COR-L47 (cell line): ENCODE measurements at regions not wholly inside any gene's neighbourhood (a gene's known extent, or its start where the extent isn't known, plus 50 kb on each side); places are given as distances from the start of the nearest gene placed in this dataset.

ENCODE experiments used
- DNase-seq: peaks from one replicate; lab custom pipeline; 2025; lab: John Stamatoyannopoulos, UW

GRCh38 chrX:10818651-10819050, 198.3 kb upstream of the MID1 start:
- DNase-seq: no peak

- no peak for DNase-seq
Observed at GRCh38 chrX:10819973-10820372, 199.6 kb upstream of the MID1 start.

GRCh38 chrX:10821293-10821692, 200.9 kb upstream of the MID1 start:
- DNase-seq: no peak

GRCh38 chrX:10828036-10828435, 207.7 kb upstream of the MID1 start:
- DNase-seq: no peak

- peak; percentile 57 for DNase-seq
Observed at GRCh38 chrX:10828640-10829039, 208.3 kb upstream of the MID1 start.

- peak; percentile 72 for DNase-seq
Observed at GRCh38 chrX:10831716-10832502, 211.5 kb upstream of the MID1 start.

- DNase-seq: no peak
Observed at GRCh38 chrX:10833299-10834169, 213.1 kb upstream of the MID1 start.

GRCh38 chrX:10841579-10841978, 221.2 kb upstream of the MID1 start:
- DNase-seq: no peak

GRCh38 chrX:10842646-10843045, 222.3 kb upstream of the MID1 start:
- no peak for DNase-seq

GRCh38 chrX:10847333-10847732, 226.9 kb upstream of the MID1 start:
- DNase-seq: no peak

- DNase-seq: no peak
Observed at GRCh38 chrX:10851809-10852208, 231.4 kb upstream of the MID1 start.

- DNase-seq: no peak
Observed at GRCh38 chrX:10854594-10854993, 234.2 kb upstream of the MID1 start.

- DNase-seq: no peak
Observed at GRCh38 chrX:10855845-10856244, 235.5 kb upstream of the MID1 start.

- DNase-seq: no peak
Observed at GRCh38 chrX:10856797-10857196, 236.4 kb upstream of the MID1 start.

GRCh38 chrX:10859353-10859752, 239.0 kb upstream of the MID1 start:
- no peak for DNase-seq

- DNase-seq: no peak
Observed at GRCh38 chrX:10875995-10876394, 235.1 kb upstream of the HCCS start.

- DNase-seq: no peak
Observed at GRCh38 chrX:10882484-10882883, 228.6 kb upstream of the HCCS start.

- DNase-seq: no peak
Observed at GRCh38 chrX:10884246-10884645, 226.9 kb upstream of the HCCS start.

GRCh38 chrX:10892621-10893225, 218.4 kb upstream of the HCCS start:
- no peak for DNase-seq

- DNase-seq: no peak
Observed at GRCh38 chrX:10893366-10893765, 217.8 kb upstream of the HCCS start.

GRCh38 chrX:10893976-10894375, 217.2 kb upstream of the HCCS start:
- no peak for DNase-seq

- no peak for DNase-seq
Observed at GRCh38 chrX:10897768-10898167, 213.4 kb upstream of the HCCS start.
